Activated naive CD8-positive, alpha-beta T cell treated with anti-CD3 and anti-CD28 coated beads, Interleukin-2, amount 50 U/mL, for 24 hours (primary cell): ENCODE measurements at regions not wholly inside any gene's neighbourhood (a gene's known extent, or its start where the extent isn't known, plus 50 kb on each side); places are given as distances from the start of the nearest gene placed in this dataset.
"Not testable (repeated sequence)": the region's sequence is repeated elsewhere in the genome, so short reads cannot be mapped to it uniquely, and the experiment has no call there.

Experiments used
- ATAC-seq: fragments of 150-1000 bp; cut with Tn5 transposase; one replicate; pipeline ENCODE4 v1.10.0; 2021
- DNase-seq: peaks from one replicate; pipeline ENCODE4 v3.0.0; 2021
- H3K27ac Mint-ChIP-seq: one replicate; pipeline ENCODE4 v1.8.0; 2021; ENCODE audit warnings: mild to moderate bottlenecking, mixed read lengths
- H3K27me3 Mint-ChIP-seq: one replicate; pipeline ENCODE4 v1.8.0; 2021; ENCODE audit warnings: mixed read lengths
- H3K36me3 Mint-ChIP-seq: one replicate; pipeline ENCODE4 v1.8.0; 2021; ENCODE audit warnings: low read depth, mixed read lengths
- H3K4me1 Mint-ChIP-seq: one replicate; pipeline ENCODE4 v1.8.0; 2021; ENCODE audit warnings: mixed read lengths
- H3K4me3 Mint-ChIP-seq: one replicate; pipeline ENCODE4 v1.8.0; 2021; ENCODE audit warnings: mild to moderate bottlenecking, moderate library complexity, mixed read lengths
- H3K9me3 Mint-ChIP-seq: one replicate; pipeline ENCODE4 v1.8.0; 2021; ENCODE audit warnings: mixed read lengths

GRCh38 chr7:131924857-131925256, 368.4 kb upstream of the PODXL start:
- ATAC-seq (no peak), DNase-seq (no peak)
- Mint-ChIP-seq H3K4me1 (no peaks in the 10 kb centered on the region), H3K4me3 (no peak overlapping the region), H3K36me3 (no peaks in the 10 kb centered on the region), H3K27ac (no peak overlapping the region), H3K9me3 (no peaks in the 10 kb centered on the region), H3K27me3 (no peaks in the 10 kb centered on the region)

GRCh38 chr7:131922948-131923347, 366.5 kb upstream of the PODXL start:
- not testable (repeated sequence) for H3K9me3 Mint-ChIP-seq, H3K27ac Mint-ChIP-seq, DNase-seq, H3K36me3 Mint-ChIP-seq, ATAC-seq, H3K4me1 Mint-ChIP-seq, H3K27me3 Mint-ChIP-seq, H3K4me3 Mint-ChIP-seq

GRCh38 chr7:131921016-131921415, 364.6 kb upstream of the PODXL start:
- no peak overlapping the region for H3K27ac Mint-ChIP-seq
- no peaks in the 10 kb centered on the region for H3K9me3 Mint-ChIP-seq
- H3K27me3 Mint-ChIP-seq = no peaks in the 10 kb centered on the region
- H3K36me3 Mint-ChIP-seq = no peaks in the 10 kb centered on the region
- H3K4me1 Mint-ChIP-seq = no peaks in the 10 kb centered on the region
- H3K4me3 Mint-ChIP-seq = no peak overlapping the region
- DNase-seq = no peak
- ATAC-seq = no peak

GRCh38 chr7:131919920-131920709, 363.7 kb upstream of the PODXL start:
- ATAC-seq = no peak
- H3K27ac Mint-ChIP-seq = no peak overlapping the region
- H3K4me1 Mint-ChIP-seq = no peaks in the 10 kb centered on the region
- DNase-seq = no peak
- H3K9me3 Mint-ChIP-seq = no peaks in the 10 kb centered on the region
- H3K36me3 Mint-ChIP-seq = no peaks in the 10 kb centered on the region
- no peaks in the 10 kb centered on the region for H3K27me3 Mint-ChIP-seq
- H3K4me3 Mint-ChIP-seq = no peak overlapping the region

GRCh38 chr7:131911112-131911511, 354.7 kb upstream of the PODXL start:
- Mint-ChIP-seq H3K27me3 (peaks cover 46% of the 10 kb centered on the region), H3K4me3 (no peak overlapping the region), H3K27ac (no peak overlapping the region), H3K36me3 (peaks cover 3% of the 10 kb centered on the region), H3K9me3 (peaks cover 8% of the 10 kb centered on the region), H3K4me1 (no peaks in the 10 kb centered on the region)
- ATAC-seq (no peak), DNase-seq (no peak)

- Mint-ChIP-seq H3K27me3 (peaks cover 45% of the 10 kb centered on the region), H3K4me3 (no peak overlapping the region), H3K36me3 (peaks cover 3% of the 10 kb centered on the region), H3K27ac (no peak overlapping the region), H3K4me1 (no peaks in the 10 kb centered on the region), H3K9me3 (peaks cover 8% of the 10 kb centered on the region)
- DNase-seq (no peak), ATAC-seq (no peak)
Measured at GRCh38 chr7:131909151-131909768, 352.8 kb upstream of the PODXL start.

- Mint-ChIP-seq H3K4me1 (no peaks in the 10 kb centered on the region), H3K27me3 (peaks cover 46% of the 10 kb centered on the region), H3K27ac (no peak overlapping the region), H3K36me3 (peaks cover 3% of the 10 kb centered on the region), H3K4me3 (no peak overlapping the region), H3K9me3 (peaks cover 8% of the 10 kb centered on the region)
- no peak for ATAC-seq
- no peak for DNase-seq
Measured at GRCh38 chr7:131908714-131909113, 352.3 kb upstream of the PODXL start.

- ATAC-seq (no peak), DNase-seq (no peak)
- H3K27me3 Mint-ChIP-seq = peaks cover 29% of the 10 kb centered on the region
- no peak overlapping the region for H3K27ac Mint-ChIP-seq
- no peaks in the 10 kb centered on the region for H3K4me1 Mint-ChIP-seq
- peaks cover 8% of the 10 kb centered on the region for H3K9me3 Mint-ChIP-seq
- peaks cover 3% of the 10 kb centered on the region for H3K36me3 Mint-ChIP-seq
- no peak overlapping the region for H3K4me3 Mint-ChIP-seq
Measured at GRCh38 chr7:131905471-131905973, 349.1 kb upstream of the PODXL start.

GRCh38 chr7:131904760-131905327, 348.4 kb upstream of the PODXL start:
- H3K9me3 Mint-ChIP-seq = peaks cover 4% of the 10 kb centered on the region
- peaks cover 3% of the 10 kb centered on the region for H3K36me3 Mint-ChIP-seq
- no peak overlapping the region for H3K4me3 Mint-ChIP-seq
- ATAC-seq = no peak
- no peak for DNase-seq
- no peaks in the 10 kb centered on the region for H3K4me1 Mint-ChIP-seq
- no peak overlapping the region for H3K27ac Mint-ChIP-seq
- H3K27me3 Mint-ChIP-seq = peaks cover 22% of the 10 kb centered on the region

GRCh38 chr7:131903315-131903714, 346.9 kb upstream of the PODXL start:
- no peak overlapping the region for H3K4me3 Mint-ChIP-seq
- no peak for DNase-seq
- no peak overlapping the region for H3K27ac Mint-ChIP-seq
- no peaks in the 10 kb centered on the region for H3K36me3 Mint-ChIP-seq
- H3K27me3 Mint-ChIP-seq = peaks cover 14% of the 10 kb centered on the region
- H3K9me3 Mint-ChIP-seq = peaks cover 4% of the 10 kb centered on the region
- no peak for ATAC-seq
- H3K4me1 Mint-ChIP-seq = no peaks in the 10 kb centered on the region

GRCh38 chr7:131900785-131901287, 344.4 kb upstream of the PODXL start:
- no peak overlapping the region for H3K4me3 Mint-ChIP-seq
- H3K27ac Mint-ChIP-seq = no peak overlapping the region
- ATAC-seq (no peak), DNase-seq (no peak)
- H3K4me1 Mint-ChIP-seq = no peaks in the 10 kb centered on the region
- peaks cover 4% of the 10 kb centered on the region for H3K27me3 Mint-ChIP-seq
- H3K9me3 Mint-ChIP-seq = no peaks in the 10 kb centered on the region
- no peaks in the 10 kb centered on the region for H3K36me3 Mint-ChIP-seq

- no peak for ATAC-seq
- H3K27me3 Mint-ChIP-seq = peaks cover 4% of the 10 kb centered on the region
- DNase-seq = no peak
- H3K9me3 Mint-ChIP-seq = no peaks in the 10 kb centered on the region
- no peaks in the 10 kb centered on the region for H3K36me3 Mint-ChIP-seq
- no peaks in the 10 kb centered on the region for H3K4me1 Mint-ChIP-seq
- H3K4me3 Mint-ChIP-seq = no peak overlapping the region
- no peak overlapping the region for H3K27ac Mint-ChIP-seq
Measured at GRCh38 chr7:131899271-131900030, 343.0 kb upstream of the PODXL start.

- no peak for DNase-seq
- Mint-ChIP-seq H3K27me3 (peaks cover 4% of the 10 kb centered on the region), H3K36me3 (no peaks in the 10 kb centered on the region), H3K9me3 (no peaks in the 10 kb centered on the region), H3K4me3 (no peak overlapping the region), H3K27ac (no peak overlapping the region), H3K4me1 (no peaks in the 10 kb centered on the region)
- ATAC-seq = no peak
Measured at GRCh38 chr7:131898418-131898817, 342.0 kb upstream of the PODXL start.

- no peak overlapping the region for H3K4me3 Mint-ChIP-seq
- no peak overlapping the region for H3K27ac Mint-ChIP-seq
- H3K27me3 Mint-ChIP-seq = peaks cover 6% of the 10 kb centered on the region
- no peak for DNase-seq
- no peak for ATAC-seq
- no peaks in the 10 kb centered on the region for H3K36me3 Mint-ChIP-seq
- H3K9me3 Mint-ChIP-seq = no peaks in the 10 kb centered on the region
- no peaks in the 10 kb centered on the region for H3K4me1 Mint-ChIP-seq
Measured at GRCh38 chr7:131897790-131898165, 341.4 kb upstream of the PODXL start.
